Endothelial cell of umbilical vein (primary cell): ENCODE measurements at regions not wholly inside any gene's neighbourhood (a gene's known extent, or its start where the extent isn't known, plus 50 kb on each side); places are given as distances from the start of the nearest gene placed in this dataset.

Experiments
- CTCF ChIP-seq, 2 donors: IDR thresholded peaks; 1 replicate in 1 of 2; 2 replicates in 1 of 2; pipeline ENCODE4 v1.5.1; 2011; ENCODE audit warnings: low read length in 2 of 2, mild to moderate bottlenecking in 2 of 2, moderate library complexity in 2 of 2, control low read depth in 1 of 2, inconsistent platforms in 1 of 2, low read depth in 1 of 2; ENCODE audit not compliant: insufficient read depth in 1 of 2; ENCODE audit errors: extremely low read depth in 1 of 2
- EZH2 ChIP-seq: IDR thresholded peaks from 2 replicates; pipeline ENCODE4 v1.6.1; 2012; ENCODE audit warnings: borderline replicate concordance, low read depth, mild to moderate bottlenecking, moderate library complexity, low read length, inconsistent platforms; ENCODE audit not compliant: severe bottlenecking
- FOS ChIP-seq: IDR thresholded peaks from 2 replicates; pipeline ENCODE4 v1.6.1; 2011; ENCODE audit warnings: mild to moderate bottlenecking, low read length, moderate library complexity, borderline replicate concordance; ENCODE audit not compliant: insufficient read depth
- GATA2 ChIP-seq: IDR thresholded peaks from 2 replicates; pipeline ENCODE4 v1.7.0; 2011; ENCODE audit warnings: low read depth, mild to moderate bottlenecking, moderate library complexity, mixed read lengths, low read length; ENCODE audit not compliant: insufficient read length, insufficient read depth
- JUN ChIP-seq: IDR thresholded peaks from 2 replicates; pipeline ENCODE4 v1.6.1; 2011; ENCODE audit warnings: borderline replicate concordance, low read depth; ENCODE audit not compliant: insufficient read length, insufficient read depth
- POLR2A ChIP-seq: IDR thresholded peaks from 2 replicates; pipeline ENCODE4 v1.6.1; 2012; ENCODE audit warnings: low read depth, mild to moderate bottlenecking, control low read depth, low read length
- POLR2AphosphoS5 ChIP-seq: IDR thresholded peaks from 2 replicates; pipeline ENCODE4 v1.6.1; 2012; ENCODE audit warnings: low read depth, mild to moderate bottlenecking, control low read depth, low read length, moderate library complexity; ENCODE audit not compliant: insufficient read depth

GRCh38 chr5:68751661-68752060 is 342.2 kb upstream of the SLC30A5 start:
- no peak for TF ChIP-seq POLR2AphosphoS5
- no peak for TF ChIP-seq CTCF (IDR thresholded peaks at IDR 0.05; ENCODE audit: extremely low read depth in 1 of 2, insufficient read depth in 1 of 2, low read depth in 1 of 2, low read length in 2 of 2)
- TF ChIP-seq POLR2A, result no peak
- no peak for TF ChIP-seq EZH2
- TF ChIP-seq JUN, result no peak
- no peak for TF ChIP-seq FOS
- TF ChIP-seq GATA2, result no peak
